Endothelial cell of umbilical vein (primary cell): ENCODE measurements at regions not wholly inside any gene's neighbourhood (a gene's known extent, or its start where the extent isn't known, plus 50 kb on each side); places are given as distances from the start of the nearest gene placed in this dataset.

Experiments
- BruUV-seq: library from RNA; stranded (reverse); fragments of 400-500 nt; replicated peaks from 2 replicates; lab custom pipeline; 2021; lab: Mats Ljungman, UMichigan
- CTCF ChIA-PET: fragments of 300-600, 350-600 bp; sonication (Branson Sonifier 250); formaldehyde crosslinking; loops from one replicate; lab custom pipeline; 2021; ENCODE audit warnings: antibody characterized with exemption, inconsistent platforms; lab: Charles Lee
- POLR2A ChIA-PET: fragments of 300-600, 350-600 bp; sonication (Branson Sonifier 250); formaldehyde crosslinking; loops from one replicate; lab custom pipeline; 2021; ENCODE audit warnings: antibody characterized with exemption, inconsistent platforms; lab: Charles Lee
- DNase-seq: peaks from one replicate; pipeline ENCODE4 v3.0.0-alpha.2; 2011; ENCODE audit warnings: low read depth, low spot score
- FAIRE-seq: peaks from 2 replicates; lab custom pipeline; 2011; peaks lifted over from hg19 to GRCh38; lab: Jason Lieb, UNC
- H2AFZ ChIP-seq: 2 replicates; pipeline ENCODE4 v1.6.0; 2012; ENCODE audit warnings: low read depth, low read length, control low read depth, inconsistent platforms
- H3K27ac ChIP-seq: 2 replicates; pipeline ENCODE4 v1.5.1; 2011; ENCODE audit warnings: low read depth, mild to moderate bottlenecking, control low read depth, low read length, moderate library complexity; ENCODE audit not compliant: insufficient read depth
- H3K27me3 ChIP-seq, 2 experiments: 2 replicates each; pipeline versions ENCODE4 v1.6.0 to v1.6.1; 2011; ENCODE audit warnings: low read length in 2 of 2, mixed read lengths in 1 of 2; ENCODE audit not compliant: control insufficient read depth in 2 of 2, insufficient read depth in 2 of 2
- H3K36me3 ChIP-seq, 2 experiments: 2 replicates in 1 of 2; 3 replicates in 1 of 2; pipeline ENCODE4 v1.5.1; 2011; ENCODE audit warnings: low read length in 2 of 2, mild to moderate bottlenecking in 1 of 2, moderate library complexity in 1 of 2; ENCODE audit not compliant: control insufficient read depth in 2 of 2, insufficient read depth in 2 of 2; ENCODE audit errors: extremely low read depth in 1 of 2
- H3K4me1 ChIP-seq: 3 replicates; pipeline ENCODE4 v1.5.1; 2011; ENCODE audit warnings: mild to moderate bottlenecking, low read length; ENCODE audit not compliant: control insufficient read depth, insufficient read depth; ENCODE audit errors: extremely low read depth
- H3K4me2 ChIP-seq: 2 replicates; pipeline ENCODE4 v1.6.1; 2011; ENCODE audit warnings: low read length, control low read depth, mixed read lengths; ENCODE audit not compliant: insufficient read depth
- H3K4me3 ChIP-seq, 3 experiments: fragments of 200-600 bp in 1 of 3; sonication (generic), shearing (Covaris generic) in 1 of 3; replicated peaks in 1 of 3; 2 replicates each; pipeline ENCODE4 v1.5.1; 2011 to 2016; ENCODE audit warnings: control low read depth in 3 of 3, low read length in 3 of 3, mild to moderate bottlenecking in 2 of 3, inconsistent platforms in 1 of 3, low read depth in 1 of 3, moderate library complexity in 1 of 3; ENCODE audit not compliant: insufficient read depth in 1 of 3
- H3K79me2 ChIP-seq: 2 replicates; pipeline ENCODE4 v1.6.0; 2012; ENCODE audit warnings: low read length, inconsistent platforms; ENCODE audit not compliant: control insufficient read depth, insufficient read depth
- H3K9ac ChIP-seq: replicated peaks from 2 replicates; pipeline ENCODE3; 2011; ENCODE audit warnings: low read length, control low read depth; ENCODE audit not compliant: insufficient read depth; ENCODE audit errors: extremely low read depth
- H3K9me1 ChIP-seq: replicated peaks from 3 replicates; pipeline ENCODE4 v1.6.0; 2011; ENCODE audit warnings: mild to moderate bottlenecking, low read length; ENCODE audit not compliant: control insufficient read depth, insufficient read depth; ENCODE audit errors: extremely low read depth
- H3K9me3 ChIP-seq: replicated peaks from 2 replicates; pipeline ENCODE4 v1.5.1; 2012; ENCODE audit warnings: low read length, inconsistent platforms; ENCODE audit not compliant: control insufficient read depth, insufficient read depth
- H4K20me1 ChIP-seq: replicated peaks from 2 replicates; pipeline ENCODE3; 2011; ENCODE audit warnings: mild to moderate bottlenecking, low read length; ENCODE audit not compliant: control insufficient read depth, insufficient read depth; ENCODE audit errors: extremely low read depth
- EZH2 ChIP-seq: IDR thresholded peaks from 2 replicates; pipeline ENCODE4 v1.6.1; 2012; ENCODE audit warnings: borderline replicate concordance, low read depth, mild to moderate bottlenecking, moderate library complexity, low read length, inconsistent platforms; ENCODE audit not compliant: severe bottlenecking
- FOS ChIP-seq: IDR thresholded peaks from 2 replicates; pipeline ENCODE4 v1.6.1; 2011; ENCODE audit warnings: mild to moderate bottlenecking, low read length, moderate library complexity, borderline replicate concordance; ENCODE audit not compliant: insufficient read depth
- GATA2 ChIP-seq: IDR thresholded peaks from 2 replicates; pipeline ENCODE4 v1.7.0; 2011; ENCODE audit warnings: low read depth, mild to moderate bottlenecking, moderate library complexity, mixed read lengths, low read length; ENCODE audit not compliant: insufficient read length, insufficient read depth
- JUN ChIP-seq: IDR thresholded peaks from 2 replicates; pipeline ENCODE4 v1.6.1; 2011; ENCODE audit warnings: borderline replicate concordance, low read depth; ENCODE audit not compliant: insufficient read length, insufficient read depth
- MYC ChIP-seq: IDR thresholded peaks from one replicate; pipeline ENCODE4 v1.6.1; 2011; ENCODE audit warnings: mild to moderate bottlenecking, low read depth, low read length
- POLR2A ChIP-seq: IDR thresholded peaks from 2 replicates; pipeline ENCODE4 v1.6.1; 2012; ENCODE audit warnings: low read depth, mild to moderate bottlenecking, control low read depth, low read length
- POLR2AphosphoS5 ChIP-seq: IDR thresholded peaks from 2 replicates; pipeline ENCODE4 v1.6.1; 2012; ENCODE audit warnings: low read depth, mild to moderate bottlenecking, control low read depth, low read length, moderate library complexity; ENCODE audit not compliant: insufficient read depth
- dilution Hi-C: fragments of 300-500 bp; cut with MboI; formaldehyde crosslinking; loops from one replicate; pipeline ENCODE4 v1.15.0; 2019; ENCODE audit warnings: low sequenced_read_pairs; ENCODE audit not compliant: extremely low pct_ligation_motif_present
- intact Hi-C: fragments of 100-400 bp; cut with micrococcal nuclease; formaldehyde crosslinking; loops from one replicate; pipeline ENCODE4 v1.10.0; 2022
- TF ChIP-seq, protein P1 (sequence below): IDR thresholded peaks from 2 replicates; pipeline ENCODE4 v1.6.1; 2011; ENCODE audit not compliant: insufficient read depth, insufficient read length
- TF ChIP-seq, protein P2 (sequence below), 2 donors: IDR thresholded peaks; 1 replicate in 1 of 2; 2 replicates in 1 of 2; pipeline ENCODE4 v1.5.1; 2011; ENCODE audit warnings: low read length in 2 of 2, mild to moderate bottlenecking in 2 of 2, moderate library complexity in 2 of 2, control low read depth in 1 of 2, inconsistent platforms in 1 of 2, low read depth in 1 of 2; ENCODE audit not compliant: insufficient read depth in 1 of 2; ENCODE audit errors: extremely low read depth in 1 of 2

DNA sequence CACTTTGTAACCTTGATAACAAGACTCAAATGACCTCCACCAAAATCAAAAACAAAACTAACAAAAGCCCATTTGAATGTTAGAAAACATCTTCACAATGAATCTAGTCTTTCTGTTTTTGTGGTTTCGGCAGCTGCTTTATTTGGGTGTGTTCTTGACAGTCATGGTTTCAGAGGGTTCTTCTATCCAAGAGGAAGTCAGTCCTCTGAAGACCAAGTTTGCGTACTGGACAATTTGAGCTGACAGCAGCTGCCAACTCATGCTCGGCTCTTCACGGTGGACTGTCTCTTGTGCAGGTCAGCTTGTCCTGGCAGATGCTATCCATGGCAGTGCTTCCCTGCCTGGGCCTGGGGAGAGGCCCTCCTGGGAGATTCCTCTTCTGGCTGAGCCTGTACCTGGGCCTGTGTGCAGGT lies 91.0 kb downstream of the TMEM17 start:
- ChIA-PET POLR2A (no interaction called here), CTCF (interaction anchor here (1.7 to 2.4 kb wide), 2 partner anchors 9 to 422 kb away, joined by 3 to 8 read pairs; no protein-coding TSS in a partner anchor)
- dilution Hi-C loops (no loop called here), intact Hi-C loops (loop anchor here (10.0 kb wide), 1 partner anchor 880 kb away; the partner anchor contains the start of gene XPO1)
- Histone ChIP-seq H4K20me1 (no peaks in the 10 kb centered on the region), H3K27me3 (no peaks in the 10 kb centered on the region), H3K36me3 (no peaks in the 10 kb centered on the region), H3K4me3 (no peak overlapping the region), H3K4me2 (no peak overlapping the region), H3K9me3 (no peaks in the 10 kb centered on the region), H3K9me1 (no peaks in the 10 kb centered on the region), H3K4me1 (peaks cover 6% of the 10 kb centered on the region), H2AFZ (no peak overlapping the region), H3K9ac (no peak overlapping the region), H3K27ac (no peak overlapping the region), H3K79me2 (no peaks in the 10 kb centered on the region)
- TF ChIP-seq POLR2AphosphoS5: no peak
- no peak for TF ChIP-seq EZH2
- TF ChIP-seq, protein P1, sequence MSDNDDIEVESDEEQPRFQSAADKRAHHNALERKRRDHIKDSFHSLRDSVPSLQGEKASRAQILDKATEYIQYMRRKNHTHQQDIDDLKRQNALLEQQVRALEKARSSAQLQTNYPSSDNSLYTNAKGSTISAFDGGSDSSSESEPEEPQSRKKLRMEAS: no peak
- TF ChIP-seq, protein P2, sequence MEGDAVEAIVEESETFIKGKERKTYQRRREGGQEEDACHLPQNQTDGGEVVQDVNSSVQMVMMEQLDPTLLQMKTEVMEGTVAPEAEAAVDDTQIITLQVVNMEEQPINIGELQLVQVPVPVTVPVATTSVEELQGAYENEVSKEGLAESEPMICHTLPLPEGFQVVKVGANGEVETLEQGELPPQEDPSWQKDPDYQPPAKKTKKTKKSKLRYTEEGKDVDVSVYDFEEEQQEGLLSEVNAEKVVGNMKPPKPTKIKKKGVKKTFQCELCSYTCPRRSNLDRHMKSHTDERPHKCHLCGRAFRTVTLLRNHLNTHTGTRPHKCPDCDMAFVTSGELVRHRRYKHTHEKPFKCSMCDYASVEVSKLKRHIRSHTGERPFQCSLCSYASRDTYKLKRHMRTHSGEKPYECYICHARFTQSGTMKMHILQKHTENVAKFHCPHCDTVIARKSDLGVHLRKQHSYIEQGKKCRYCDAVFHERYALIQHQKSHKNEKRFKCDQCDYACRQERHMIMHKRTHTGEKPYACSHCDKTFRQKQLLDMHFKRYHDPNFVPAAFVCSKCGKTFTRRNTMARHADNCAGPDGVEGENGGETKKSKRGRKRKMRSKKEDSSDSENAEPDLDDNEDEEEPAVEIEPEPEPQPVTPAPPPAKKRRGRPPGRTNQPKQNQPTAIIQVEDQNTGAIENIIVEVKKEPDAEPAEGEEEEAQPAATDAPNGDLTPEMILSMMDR (IDR thresholded peaks at IDR 0.05; ENCODE audit: extremely low read depth in 1 of 2, insufficient read depth in 1 of 2, low read depth in 1 of 2, low read length in 2 of 2): no peak
- no peak for TF ChIP-seq JUN
- TF ChIP-seq GATA2: no peak
- TF ChIP-seq FOS: no peak
- TF ChIP-seq MYC: no peak
- no peak for TF ChIP-seq POLR2A
- BruUV-seq: no TSS peak
- no peak for DNase-seq
- no peak for FAIRE-seq
